ENCODE measurements at regions not wholly inside any gene's neighbourhood (a gene's known extent, or its start where the extent isn't known, plus 50 kb on each side); places are given as distances from the start of the nearest gene placed in this dataset.
A peak's percentile ranks its signal among the peaks of the same experiment; 100 is the strongest.

- ATAC-seq (no peak), DNase-seq (no peak)
- TF ChIP-seq CTCF (IDR thresholded peaks at IDR 0.05) = no peak
- H3K9me3 ChIP-seq = peaks cover 0 to 5% of the 10 kb centered on the region in 2 donors
- peak overlapping the region in 1 of 2 donors; percentile 66 for H3K27ac ChIP-seq
- intact Hi-C loops (cut with DNase I) = loop anchor here in 1 of 2 donors (10.0 kb wide), 1 partner anchor 154 kb away; no protein-coding TSS in a partner anchor
- no peak overlapping the region for H3K4me3 ChIP-seq
- no peaks in the 10 kb centered on the region for H3K36me3 ChIP-seq
- H3K4me1 ChIP-seq = peaks cover 5 to 34% of the 10 kb centered on the region in 2 donors
- H3K27me3 ChIP-seq = no peaks in the 10 kb centered on the region
These were observed 129.8 kb upstream of the JCAD start for GRCh38 chr10:30189238-30189580.

GRCh38 chr10:30188556-30189237 lies 129.3 kb upstream of the JCAD start:
- Histone ChIP-seq H3K4me1 (peaks cover 5 to 34% of the 10 kb centered on the region in 2 donors), H3K9me3 (no peaks in the 10 kb centered on the region), H3K27ac (peak overlapping the region; percentile 66), H3K27me3 (no peaks in the 10 kb centered on the region), H3K36me3 (no peaks in the 10 kb centered on the region), H3K4me3 (no peak overlapping the region)
- intact Hi-C loops (cut with DNase I) = loop anchor here in 1 of 2 donors (10.0 kb wide), 1 partner anchor 154 kb away; no protein-coding TSS in a partner anchor
- ATAC-seq (no peak), DNase-seq (peak in 1 of 4 donors; percentile 32)
- no peak for TF ChIP-seq CTCF (IDR thresholded peaks at IDR 0.05)

- no peak for TF ChIP-seq CTCF (IDR thresholded peaks at IDR 0.05)
- Histone ChIP-seq H3K4me1 (peaks cover 6 to 34% of the 10 kb centered on the region in 2 donors), H3K36me3 (no peaks in the 10 kb centered on the region), H3K27me3 (no peaks in the 10 kb centered on the region), H3K9me3 (no peaks in the 10 kb centered on the region), H3K27ac (peak overlapping the region; percentile 66), H3K4me3 (no peak overlapping the region)
- DNase-seq (peak in 1 of 4 donors; percentile 42), ATAC-seq (no peak)
- intact Hi-C loops (cut with DNase I) = loop anchor here in 1 of 2 donors (10.0 kb wide), 1 partner anchor 153 kb away; no protein-coding TSS in a partner anchor
These were observed 128.7 kb upstream of the JCAD start for GRCh38 chr10:30188101-30188500.

- no peaks in the 10 kb centered on the region for H3K27me3 ChIP-seq
These were observed 127.6 kb upstream of the JCAD start for GRCh38 chr10:30187010-30187409.

More at GRCh38 chr10:30187010-30187409, 127.6 kb upstream of the JCAD start:
- Histone ChIP-seq H3K4me3 (no peak overlapping the region), H3K36me3 (no peaks in the 10 kb centered on the region), H3K9me3 (no peaks in the 10 kb centered on the region), H3K27ac (peak overlapping the region; percentile 42 to 66), H3K4me1 (peaks cover 13 to 43% of the 10 kb centered on the region in 2 donors)
- intact Hi-C loops (cut with DNase I) = loop anchor here in 1 of 2 donors (10.0 kb wide), 1 partner anchor 152 kb away; no protein-coding TSS in a partner anchor
- no peak for TF ChIP-seq CTCF (IDR thresholded peaks at IDR 0.05)
- no peak for DNase-seq
- no peak for ATAC-seq
